DOHH2 (cell line): ENCODE measurements at regions not wholly inside any gene's neighbourhood (a gene's known extent, or its start where the extent isn't known, plus 50 kb on each side); places are given as distances from the start of the nearest gene placed in this dataset.

Experiments used
- H3F3A ChIP-seq: fragments of 200-600 bp; sonication (generic), shearing (Covaris generic); 2 replicates; pipeline ENCODE4 v1.6.0; 2016; ENCODE audit warnings: antibody characterized with exemption, mild to moderate bottlenecking; ENCODE audit not compliant: control insufficient read depth, insufficient read depth
- H3K27ac ChIP-seq: fragments of 200-600 bp; sonication (generic); 2 replicates; pipeline ENCODE4 v1.5.1; 2014; ENCODE audit warnings: low read depth, mild to moderate bottlenecking, low read length, moderate library complexity
- H3K27me3 ChIP-seq: fragments of 200-600 bp; sonication (generic); 2 replicates; pipeline ENCODE4 v1.6.1; 2014; ENCODE audit warnings: mild to moderate bottlenecking, low read length, mixed read lengths; ENCODE audit not compliant: control insufficient read depth
- H3K36me3 ChIP-seq: fragments of 200-600 bp; sonication (generic); 2 replicates; pipeline ENCODE4 v1.6.1; 2014; ENCODE audit warnings: mild to moderate bottlenecking, low read length, moderate library complexity, mixed read lengths; ENCODE audit not compliant: control insufficient read depth
- H3K4me1 ChIP-seq: fragments of 200-600 bp; sonication (generic); 2 replicates; pipeline ENCODE4 v1.6.1; 2014; ENCODE audit warnings: mild to moderate bottlenecking, low read length, mixed read lengths; ENCODE audit not compliant: control insufficient read depth
- H3K4me2 ChIP-seq: fragments of 200-600 bp; sonication (generic); 2 replicates; pipeline ENCODE4 v1.6.0; 2014; ENCODE audit warnings: mild to moderate bottlenecking, low read length, moderate library complexity
- H3K4me3 ChIP-seq: fragments of 200-600 bp; sonication (generic); 2 replicates; pipeline ENCODE4 v1.5.1; 2014; ENCODE audit warnings: mild to moderate bottlenecking, low read length, mixed read lengths
- H3K79me2 ChIP-seq: fragments of 200-600 bp; sonication (generic); 2 replicates; pipeline ENCODE4 v1.6.1; 2014; ENCODE audit warnings: mild to moderate bottlenecking, low read length, mixed read lengths; ENCODE audit not compliant: control insufficient read depth
- H3K9me2 ChIP-seq: fragments of 200-600 bp; sonication (generic); replicated peaks from 2 replicates; pipeline ENCODE4 v1.6.1; 2014; ENCODE audit warnings: mild to moderate bottlenecking, low read length, mixed read lengths; ENCODE audit not compliant: control insufficient read depth
- H3K9me3 ChIP-seq: fragments of 200-600 bp; sonication (generic); 2 replicates; pipeline ENCODE4 v1.6.1; 2014; ENCODE audit warnings: antibody characterized with exemption, low read length, mixed read lengths; ENCODE audit not compliant: control insufficient read depth, insufficient read depth
- H4K20me1 ChIP-seq: fragments of 200-600 bp; sonication (generic); 2 replicates; pipeline ENCODE4 v1.6.0; 2014; ENCODE audit warnings: low read depth, mild to moderate bottlenecking, antibody characterized with exemption, low read length, moderate library complexity; ENCODE audit not compliant: control insufficient read depth, insufficient read depth
- CTCF ChIP-seq: fragments of 200-600 bp; sonication (generic); IDR thresholded peaks from one replicate; pipeline ENCODE4 v1.5.1; 2014; ENCODE audit warnings: antibody characterized with exemption, mild to moderate bottlenecking, low read depth, low read length; ENCODE audit not compliant: poor library complexity, severe bottlenecking
- EZH2phosphoT487 ChIP-seq: fragments of 200-600 bp; sonication (generic); IDR thresholded peaks from 2 replicates; pipeline ENCODE4 v1.6.1; 2017; ENCODE audit warnings: borderline replicate concordance, mild to moderate bottlenecking, antibody characterized with exemption, low read length, moderate library complexity, mixed read lengths

- H3K9me2 ChIP-seq, result no peaks in the 10 kb centered on the region
- peak overlapping the region; percentile 100 for H3K27ac ChIP-seq
- peaks cover 6% of the 10 kb centered on the region; the same call in 1 of the 2 replicates for H3K9me3 ChIP-seq
- H3K4me2 ChIP-seq, result peak overlapping the region; percentile 96
- no peaks in the 10 kb centered on the region for H3K79me2 ChIP-seq
- no peaks in the 10 kb centered on the region for H4K20me1 ChIP-seq
- TF ChIP-seq CTCF (no peak), EZH2phosphoT487 (no peak)
- peak overlapping the region; percentile 74 for H3K4me3 ChIP-seq
- peaks cover 9% of the 10 kb centered on the region for H3K36me3 ChIP-seq
- peaks cover 36% of the 10 kb centered on the region for H3F3A ChIP-seq
- no peaks in the 10 kb centered on the region for H3K27me3 ChIP-seq
- H3K4me1 ChIP-seq, result peaks cover 80% of the 10 kb centered on the region
Observed at GRCh38 chr13:44273216-44273615, 100.4 kb upstream of the SERP2 start.

GRCh38 chr13:44273991-44274770 is 99.4 kb upstream of the SERP2 start:
- H3K4me2 ChIP-seq, result peak overlapping the region; percentile 96
- no peaks in the 10 kb centered on the region for H3K27me3 ChIP-seq
- H3K4me3 ChIP-seq, result peak overlapping the region; percentile 74
- peak overlapping the region; percentile 100 for H3K27ac ChIP-seq
- H3K36me3 ChIP-seq, result peaks cover 9% of the 10 kb centered on the region
- peaks cover 36% of the 10 kb centered on the region for H3F3A ChIP-seq
- H3K4me1 ChIP-seq, result peaks cover 83% of the 10 kb centered on the region
- TF ChIP-seq CTCF, result no peak
- no peak for TF ChIP-seq EZH2phosphoT487
- no peaks in the 10 kb centered on the region for H4K20me1 ChIP-seq
- no peaks in the 10 kb centered on the region for H3K9me2 ChIP-seq
- H3K9me3 ChIP-seq, result peaks cover 6% of the 10 kb centered on the region; the same call in 1 of the 2 replicates
- H3K79me2 ChIP-seq, result no peaks in the 10 kb centered on the region

- Histone ChIP-seq H3K9me3 (peaks cover 6% of the 10 kb centered on the region; the same call in 1 of the 2 replicates), H3K4me3 (peak overlapping the region; percentile 74), H3K79me2 (no peaks in the 10 kb centered on the region), H3K27me3 (no peaks in the 10 kb centered on the region), H4K20me1 (no peaks in the 10 kb centered on the region), H3K36me3 (peaks cover 9% of the 10 kb centered on the region), H3K4me1 (peaks cover 88% of the 10 kb centered on the region), H3F3A (peaks cover 36% of the 10 kb centered on the region), H3K9me2 (no peaks in the 10 kb centered on the region), H3K27ac (peak overlapping the region; percentile 100), H3K4me2 (peak overlapping the region; percentile 96)
- no peak for TF ChIP-seq CTCF
Observed at GRCh38 chr13:44274771-44275205, 98.8 kb upstream of the SERP2 start.
